Aorta (tissue), 5 donors: ENCODE measurements at regions not wholly inside any gene's neighbourhood (a gene's known extent, or its start where the extent isn't known, plus 50 kb on each side); places are given as distances from the start of the nearest gene placed in this dataset.
"Not testable (repeated sequence)": the region's sequence is repeated elsewhere in the genome, so short reads cannot be mapped to it uniquely, and the experiment has no call there.

ENCODE experiments used
- ATAC-seq: fragments of 200-7000 bp; cut with Tn5 transposase; one replicate; pipeline ENCODE4 v1.9.1; 2022; ENCODE audit warnings: moderate library complexity; ENCODE audit not compliant: low FRiP score
- DNase-seq, 2 donors: peaks; one replicate each; pipeline ENCODE4 v3.0.0-alpha.2; 2020
- H3K27ac ChIP-seq, 2 donors: one replicate each; pipeline ENCODE4 v1.5.1; 2013; ENCODE audit warnings: low read length in 2 of 2, mild to moderate bottlenecking in 2 of 2, moderate library complexity in 2 of 2, control low read depth in 1 of 2, inconsistent platforms in 1 of 2, low read depth in 1 of 2
- H3K27me3 ChIP-seq, 2 donors: one replicate each; pipeline ENCODE4 v1.6.1; 2013; ENCODE audit warnings: control low read depth in 1 of 2, low read length in 1 of 2, mild to moderate bottlenecking in 1 of 2, moderate library complexity in 1 of 2; ENCODE audit not compliant: insufficient read depth in 2 of 2, control insufficient read depth in 1 of 2
- H3K36me3 ChIP-seq, 2 donors: one replicate each; pipeline ENCODE4 v1.6.1; 2013; ENCODE audit warnings: control low read depth in 1 of 2, low read length in 1 of 2, mild to moderate bottlenecking in 1 of 2; ENCODE audit not compliant: insufficient read depth in 2 of 2, control insufficient read depth in 1 of 2
- H3K4me1 ChIP-seq, 2 donors: one replicate each; pipeline ENCODE4 v1.6.1; 2013; ENCODE audit warnings: low read length in 2 of 2, control low read depth in 1 of 2, mild to moderate bottlenecking in 1 of 2, moderate library complexity in 1 of 2; ENCODE audit not compliant: insufficient read depth in 2 of 2, control insufficient read depth in 1 of 2
- H3K4me3 ChIP-seq, 2 donors: one replicate each; pipeline ENCODE4 v1.5.1; 2013; ENCODE audit warnings: low read length in 2 of 2, control low read depth in 1 of 2, mild to moderate bottlenecking in 1 of 2
- H3K9me3 ChIP-seq: one replicate; pipeline ENCODE4 v1.6.1; 2013; ENCODE audit warnings: mild to moderate bottlenecking, low read length; ENCODE audit not compliant: control insufficient read depth
- WGBS, 2 donors: extraction: QIAGEN DNeasy Blood & Tissue Kit; methylation state at CpG; one replicate each; pipeline ENCODE4 v1.1.7; 2013; 5-methylcytosine and 5-hydroxymethylcytosine counted together
- intact Hi-C, 2 donors: fragments of 100-400 bp; cut with DNase I; formaldehyde crosslinking; loops; one replicate each; pipeline versions ENCODE4 v1.14.2 to v1.15.0; 2022
- donor health status: healthy with polysubstance abuse.
- donor health status: Bipolar disorder and iron deficiency.
- donor health status: DM: no; HTN: no; CAD: no.
- donor health status: DM: no; HTN: no; CAD: no.
- donor health status: DM: yes; HTN: yes; CAD: no.

- H3K27me3 ChIP-seq, result no peaks in the 10 kb centered on the region
- H3K9me3 ChIP-seq, result no peaks in the 10 kb centered on the region
- ATAC-seq, result no peak
- no peaks in the 10 kb centered on the region for H3K4me1 ChIP-seq
- no peak overlapping the region for H3K27ac ChIP-seq
- H3K36me3 ChIP-seq, result no peaks in the 10 kb centered on the region
- no peak for DNase-seq
- intact Hi-C loops, result no loop called here
- 16 to 17% methylated on average over 1 of the region's 1 CpG for WGBS, 2 donors
- H3K4me3 ChIP-seq, result no peak overlapping the region
These were observed 965.5 kb downstream of the GRID1 start for GRCh38 chr10:85400981-85401695.

GRCh38 chr10:85402541-85402940 lies 964.1 kb downstream of the GRID1 start:
- DNase-seq (no peak), ATAC-seq (no peak)
- Histone ChIP-seq H3K4me3 (no peak overlapping the region), H3K27me3 (no peaks in the 10 kb centered on the region), H3K27ac (no peak overlapping the region), H3K36me3 (no peaks in the 10 kb centered on the region), H3K4me1 (no peaks in the 10 kb centered on the region), H3K9me3 (no peaks in the 10 kb centered on the region)
- 88 to 95% methylated on average over 1 of the region's 1 CpG for WGBS, 2 donors
- intact Hi-C loops, result no loop called here

- Histone ChIP-seq H3K4me1 (no peaks in the 10 kb centered on the region), H3K9me3 (no peaks in the 10 kb centered on the region), H3K27me3 (no peaks in the 10 kb centered on the region), H3K36me3 (no peaks in the 10 kb centered on the region), H3K27ac (no peak overlapping the region), H3K4me3 (no peak overlapping the region)
- intact Hi-C loops, result no loop called here
- no peak for DNase-seq
- ATAC-seq, result no peak
- 62 to 68% methylated on average over 3 of the region's 3 CpGs for WGBS, 2 donors
These were observed 959.5 kb downstream of the GRID1 start for GRCh38 chr10:85407088-85407487.

GRCh38 chr10:85408388-85408787 lies 958.2 kb downstream of the GRID1 start:
- H3K4me1 ChIP-seq, result no peaks in the 10 kb centered on the region
- WGBS, 2 donors, result 90 to 96% methylated on average over 3 of the region's 3 CpGs
- intact Hi-C loops, result no loop called here
- H3K27ac ChIP-seq, result no peak overlapping the region
- no peak overlapping the region for H3K4me3 ChIP-seq
- H3K27me3 ChIP-seq, result no peaks in the 10 kb centered on the region
- DNase-seq (no peak), ATAC-seq (no peak)
- no peaks in the 10 kb centered on the region for H3K36me3 ChIP-seq
- no peaks in the 10 kb centered on the region for H3K9me3 ChIP-seq

GRCh38 chr10:85410586-85410985 lies 956.0 kb downstream of the GRID1 start:
- H3K4me1 ChIP-seq, H3K36me3 ChIP-seq, H3K27me3 ChIP-seq, H3K9me3 ChIP-seq, H3K27ac ChIP-seq, ATAC-seq, intact Hi-C loops, DNase-seq, H3K4me3 ChIP-seq: not testable (repeated sequence)
- WGBS, 2 donors, result 29 to 37% methylated on average over 3 of the region's 3 CpGs

- DNase-seq, result no peak
- no peaks in the 10 kb centered on the region for H3K36me3 ChIP-seq
- no peaks in the 10 kb centered on the region for H3K4me1 ChIP-seq
- WGBS, 2 donors, result 43 to 52% methylated on average over 5 of the region's 5 CpGs
- ATAC-seq, result no peak
- no peak overlapping the region for H3K27ac ChIP-seq
- H3K9me3 ChIP-seq, result no peaks in the 10 kb centered on the region
- no peaks in the 10 kb centered on the region for H3K27me3 ChIP-seq
- intact Hi-C loops, result no loop called here
- no peak overlapping the region for H3K4me3 ChIP-seq
These were observed 953.0 kb downstream of the GRID1 start for GRCh38 chr10:85413570-85413969.

- Histone ChIP-seq H3K9me3 (no peaks in the 10 kb centered on the region), H3K27me3 (no peaks in the 10 kb centered on the region), H3K4me3 (no peak overlapping the region), H3K27ac (no peak overlapping the region), H3K4me1 (no peaks in the 10 kb centered on the region), H3K36me3 (no peaks in the 10 kb centered on the region)
- intact Hi-C loops, result no loop called here
- no peak for DNase-seq
- 55 to 58% methylated on average over 8 of the region's 8 CpGs for WGBS, 2 donors
- ATAC-seq, result no peak
These were observed 945.9 kb downstream of the GRID1 start for GRCh38 chr10:85420501-85421191.

- H3K27ac ChIP-seq, result no peak overlapping the region
- intact Hi-C loops, result no loop called here
- no peaks in the 10 kb centered on the region for H3K4me1 ChIP-seq
- no peak for DNase-seq
- H3K4me3 ChIP-seq, result no peak overlapping the region
- no peaks in the 10 kb centered on the region for H3K36me3 ChIP-seq
- no peaks in the 10 kb centered on the region for H3K27me3 ChIP-seq
- ATAC-seq, result no peak
- WGBS, 2 donors, result 85 to 88% methylated on average over 9 of the region's 9 CpGs
- no peaks in the 10 kb centered on the region for H3K9me3 ChIP-seq
These were observed 945.2 kb downstream of the GRID1 start for GRCh38 chr10:85421421-85421820.

- intact Hi-C loops, result no loop called here
- H3K9me3 ChIP-seq, result no peaks in the 10 kb centered on the region
- no peak for ATAC-seq
- H3K4me1 ChIP-seq, result no peaks in the 10 kb centered on the region
- WGBS, 2 donors, result 48 to 54% methylated on average over 3 of the region's 3 CpGs
- no peak for DNase-seq
- H3K36me3 ChIP-seq, result no peaks in the 10 kb centered on the region
- no peak overlapping the region for H3K4me3 ChIP-seq
- no peak overlapping the region for H3K27ac ChIP-seq
- H3K27me3 ChIP-seq, result no peaks in the 10 kb centered on the region
These were observed 937.5 kb downstream of the GRID1 start for GRCh38 chr10:85429126-85429525.
